ENCODE measurements at regions not wholly inside any gene's neighbourhood (a gene's known extent, or its start where the extent isn't known, plus 50 kb on each side); places are given as distances from the start of the nearest gene placed in this dataset.

- intact Hi-C loops (cut with micrococcal nuclease), result loop anchor here (5.0 to 10.0 kb wide), 2 partner anchors 73 to 134 kb away; no protein-coding TSS in a partner anchor
Observed at GRCh38 chr9:129338724-129339430, 160.8 kb upstream of the IER5L start.

More at GRCh38 chr9:129338724-129339430, 160.8 kb upstream of the IER5L start:
- TF ChIP-seq POLR2AphosphoS5 (IDR thresholded peaks at IDR 0.05; ENCODE audit: insufficient read depth, low read depth, low read length) (no peak), JUN (IDR thresholded peaks at IDR 0.05; ENCODE audit: borderline replicate concordance, insufficient read depth, insufficient read length, low read depth) (no peak), EZH2 (IDR thresholded peaks at IDR 0.05; ENCODE audit: borderline replicate concordance, low read depth, low read length, severe bottlenecking) (no peak), MYC (IDR thresholded peaks at IDR 0.05; ENCODE audit: low read depth, low read length) (no peak), FOS (IDR thresholded peaks at IDR 0.05; ENCODE audit: borderline replicate concordance, insufficient read depth, low read length) (no peak), MAX (IDR thresholded peaks at IDR 0.05; ENCODE audit: insufficient read depth, insufficient read length) (no peak)
- TF ChIP-seq, protein P1, sequence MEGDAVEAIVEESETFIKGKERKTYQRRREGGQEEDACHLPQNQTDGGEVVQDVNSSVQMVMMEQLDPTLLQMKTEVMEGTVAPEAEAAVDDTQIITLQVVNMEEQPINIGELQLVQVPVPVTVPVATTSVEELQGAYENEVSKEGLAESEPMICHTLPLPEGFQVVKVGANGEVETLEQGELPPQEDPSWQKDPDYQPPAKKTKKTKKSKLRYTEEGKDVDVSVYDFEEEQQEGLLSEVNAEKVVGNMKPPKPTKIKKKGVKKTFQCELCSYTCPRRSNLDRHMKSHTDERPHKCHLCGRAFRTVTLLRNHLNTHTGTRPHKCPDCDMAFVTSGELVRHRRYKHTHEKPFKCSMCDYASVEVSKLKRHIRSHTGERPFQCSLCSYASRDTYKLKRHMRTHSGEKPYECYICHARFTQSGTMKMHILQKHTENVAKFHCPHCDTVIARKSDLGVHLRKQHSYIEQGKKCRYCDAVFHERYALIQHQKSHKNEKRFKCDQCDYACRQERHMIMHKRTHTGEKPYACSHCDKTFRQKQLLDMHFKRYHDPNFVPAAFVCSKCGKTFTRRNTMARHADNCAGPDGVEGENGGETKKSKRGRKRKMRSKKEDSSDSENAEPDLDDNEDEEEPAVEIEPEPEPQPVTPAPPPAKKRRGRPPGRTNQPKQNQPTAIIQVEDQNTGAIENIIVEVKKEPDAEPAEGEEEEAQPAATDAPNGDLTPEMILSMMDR (IDR thresholded peaks at IDR 0.05; ENCODE audit: extremely low read depth in 1 of 2, insufficient read depth in 1 of 2, low read depth in 1 of 2, low read length in 2 of 2), result no peak
- FAIRE-seq (no peak), DNase-seq (ENCODE audit: low read depth, low spot score) (no peak)
- H3K9me1 ChIP-seq (replicated peaks; ENCODE audit: control insufficient read depth, extremely low read depth, insufficient read depth, low read length), result no peaks in the 10 kb centered on the region
- no peaks in the 10 kb centered on the region for H3K79me2 ChIP-seq (ENCODE audit: control insufficient read depth, insufficient read depth, low read length)
- no peaks in the 10 kb centered on the region for H3K9me3 ChIP-seq (replicated peaks; ENCODE audit: control insufficient read depth, insufficient read depth, low read length)
- H2AFZ ChIP-seq (ENCODE audit: low read depth, low read length), result no peak overlapping the region
- no peak overlapping the region for H3K27ac ChIP-seq (ENCODE audit: insufficient read depth, low read depth, low read length)
- H3K27me3 ChIP-seq (ENCODE audit: control insufficient read depth in 2 of 2, insufficient read depth in 2 of 2, low read length in 2 of 2), result no peaks in the 10 kb centered on the region
- dilution Hi-C loops (cut with MboI; ENCODE audit: extremely low pct_ligation_motif_present, low sequenced_read_pairs), result no loop called here
- BruUV-seq (replicated peaks), result no TSS peak
- no peaks in the 10 kb centered on the region for H4K20me1 ChIP-seq (replicated peaks; ENCODE audit: control insufficient read depth, extremely low read depth, insufficient read depth, low read length)
- no peak overlapping the region for H3K4me3 ChIP-seq (replicated peaks in 1 of 3; ENCODE audit: insufficient read depth in 1 of 3, low read depth in 1 of 3, low read length in 3 of 3)
- ChIA-PET CTCF (interaction anchor here (1.6 kb wide), 1 partner anchor 16 kb away, joined by 4 read pairs; no protein-coding TSS in a partner anchor), POLR2A (no interaction called here)
- peaks cover 16% of the 10 kb centered on the region for H3K4me1 ChIP-seq (ENCODE audit: control insufficient read depth, extremely low read depth, insufficient read depth, low read length)
- no peaks in the 10 kb centered on the region for H3K36me3 ChIP-seq (ENCODE audit: control insufficient read depth in 2 of 2, extremely low read depth in 1 of 2, insufficient read depth in 2 of 2, low read length in 2 of 2)
- no peak overlapping the region for H3K9ac ChIP-seq (replicated peaks; ENCODE audit: extremely low read depth, insufficient read depth, low read length)
- H3K4me2 ChIP-seq (ENCODE audit: insufficient read depth, low read length), result no peak overlapping the region

All from endothelial cell of umbilical vein (primary cell).